ENCODE measurements at regions not wholly inside any gene's neighbourhood (a gene's known extent, or its start where the extent isn't known, plus 50 kb on each side); places are given as distances from the start of the nearest gene placed in this dataset.

DNA sequence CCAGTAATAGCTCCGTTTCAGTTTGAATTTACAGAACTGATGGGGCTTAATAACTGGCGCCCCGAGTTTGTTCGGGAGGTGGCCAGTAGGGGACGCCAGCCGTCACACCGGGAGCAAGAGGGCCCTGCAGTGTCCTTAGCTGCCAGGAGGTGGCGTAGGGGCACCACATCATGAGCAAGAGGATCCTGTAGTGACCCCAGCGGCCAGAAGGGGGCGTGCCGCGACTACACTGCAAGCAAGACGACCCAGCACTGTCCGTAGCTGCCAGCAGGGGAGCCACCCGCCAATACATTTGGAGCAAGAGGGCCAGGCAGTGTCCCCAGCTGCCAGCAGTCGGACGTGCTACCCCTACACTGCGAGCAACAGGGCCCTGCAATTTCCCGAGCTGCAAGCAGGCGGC is 663.7 kb upstream of the B3GAT1 start:
- DNase-seq (ENCODE audit: extremely low read depth, insufficient read length) = peak; percentile 60
- TF ChIP-seq, protein P1, sequence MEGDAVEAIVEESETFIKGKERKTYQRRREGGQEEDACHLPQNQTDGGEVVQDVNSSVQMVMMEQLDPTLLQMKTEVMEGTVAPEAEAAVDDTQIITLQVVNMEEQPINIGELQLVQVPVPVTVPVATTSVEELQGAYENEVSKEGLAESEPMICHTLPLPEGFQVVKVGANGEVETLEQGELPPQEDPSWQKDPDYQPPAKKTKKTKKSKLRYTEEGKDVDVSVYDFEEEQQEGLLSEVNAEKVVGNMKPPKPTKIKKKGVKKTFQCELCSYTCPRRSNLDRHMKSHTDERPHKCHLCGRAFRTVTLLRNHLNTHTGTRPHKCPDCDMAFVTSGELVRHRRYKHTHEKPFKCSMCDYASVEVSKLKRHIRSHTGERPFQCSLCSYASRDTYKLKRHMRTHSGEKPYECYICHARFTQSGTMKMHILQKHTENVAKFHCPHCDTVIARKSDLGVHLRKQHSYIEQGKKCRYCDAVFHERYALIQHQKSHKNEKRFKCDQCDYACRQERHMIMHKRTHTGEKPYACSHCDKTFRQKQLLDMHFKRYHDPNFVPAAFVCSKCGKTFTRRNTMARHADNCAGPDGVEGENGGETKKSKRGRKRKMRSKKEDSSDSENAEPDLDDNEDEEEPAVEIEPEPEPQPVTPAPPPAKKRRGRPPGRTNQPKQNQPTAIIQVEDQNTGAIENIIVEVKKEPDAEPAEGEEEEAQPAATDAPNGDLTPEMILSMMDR (IDR thresholded peaks at IDR 0.05; ENCODE audit: insufficient read depth, low read length, poor library complexity, severe bottlenecking) = peak; percentile 54
- no peaks in the 10 kb centered on the region for H3K27me3 ChIP-seq (replicated peaks; ENCODE audit: control insufficient read depth, insufficient read depth, low read length)

DNA sequence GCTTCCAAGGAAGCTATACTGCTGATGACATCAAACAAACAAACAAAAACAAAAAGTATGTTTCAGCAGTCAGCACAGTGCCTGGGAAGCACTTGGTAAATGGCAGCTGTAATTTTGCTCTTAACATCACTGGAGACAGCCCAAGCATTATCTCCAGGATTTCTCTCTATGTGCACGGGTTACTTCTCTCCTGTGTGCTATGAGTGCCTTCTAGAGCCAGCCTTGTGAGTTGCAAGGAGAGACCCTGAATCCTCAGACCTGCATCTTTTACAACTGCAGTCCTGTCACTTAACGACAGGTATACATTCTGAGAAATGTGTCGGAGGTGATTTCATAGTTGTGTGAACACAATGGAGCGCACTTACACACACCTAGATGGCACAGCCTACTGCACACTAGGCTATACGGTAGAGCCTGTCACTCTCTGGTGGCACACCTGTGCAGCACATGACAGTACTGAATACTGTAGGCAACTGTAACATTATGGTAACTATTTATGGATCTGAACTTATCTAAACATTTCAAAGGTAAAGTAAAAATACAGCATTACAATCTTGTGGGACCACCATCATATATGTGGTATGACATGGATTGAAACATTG is 662.5 kb upstream of the B3GAT1 start:
- TF ChIP-seq, protein P1 (IDR thresholded peaks at IDR 0.05; ENCODE audit: insufficient read depth, low read length, poor library complexity, severe bottlenecking) = peak; percentile 27
- H3K4me3 ChIP-seq (replicated peaks; ENCODE audit: low read depth, low read length) = no peak overlapping the region
- DNase-seq (ENCODE audit: extremely low read depth, insufficient read length) = no peak
- H3K27me3 ChIP-seq (replicated peaks; ENCODE audit: control insufficient read depth, insufficient read depth, low read length) = no peaks in the 10 kb centered on the region
- H3K36me3 ChIP-seq (ENCODE audit: control insufficient read depth, insufficient read depth, low read length) = no peaks in the 10 kb centered on the region

More for the DNA sequence above, 663.7 kb upstream of the B3GAT1 start:
- no peak overlapping the region for H3K4me3 ChIP-seq (replicated peaks; ENCODE audit: low read depth, low read length)
- no peaks in the 10 kb centered on the region for H3K36me3 ChIP-seq (ENCODE audit: control insufficient read depth, insufficient read depth, low read length)

DNA sequence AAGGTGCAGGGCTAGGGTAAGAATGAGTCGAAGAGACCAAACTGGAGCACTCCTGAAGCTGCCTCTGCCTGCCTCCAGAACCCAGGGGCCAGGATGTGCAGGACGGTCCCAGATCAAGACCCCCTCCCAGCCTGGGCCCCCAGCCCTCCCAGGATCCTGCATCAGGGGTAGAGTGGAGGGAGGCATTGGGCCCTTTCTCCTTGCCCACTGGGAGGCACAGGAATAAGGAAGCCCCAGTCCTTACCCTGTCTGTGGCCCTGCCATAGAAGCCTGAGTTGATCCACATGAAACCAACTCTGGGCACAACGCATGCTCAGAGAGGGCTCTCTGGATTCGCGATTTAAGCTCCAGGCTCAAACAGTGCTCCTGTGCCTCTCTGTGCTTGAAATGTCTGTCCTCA is 661.8 kb upstream of the B3GAT1 start:
- no peaks in the 10 kb centered on the region for H3K27me3 ChIP-seq (replicated peaks; ENCODE audit: control insufficient read depth, insufficient read depth, low read length)
- TF ChIP-seq, protein P1 (IDR thresholded peaks at IDR 0.05; ENCODE audit: insufficient read depth, low read length, poor library complexity, severe bottlenecking) = no peak
- no peak for DNase-seq (ENCODE audit: extremely low read depth, insufficient read length)
- H3K36me3 ChIP-seq (ENCODE audit: control insufficient read depth, insufficient read depth, low read length) = no peaks in the 10 kb centered on the region
- no peak overlapping the region for H3K4me3 ChIP-seq (replicated peaks; ENCODE audit: low read depth, low read length)

DNA sequence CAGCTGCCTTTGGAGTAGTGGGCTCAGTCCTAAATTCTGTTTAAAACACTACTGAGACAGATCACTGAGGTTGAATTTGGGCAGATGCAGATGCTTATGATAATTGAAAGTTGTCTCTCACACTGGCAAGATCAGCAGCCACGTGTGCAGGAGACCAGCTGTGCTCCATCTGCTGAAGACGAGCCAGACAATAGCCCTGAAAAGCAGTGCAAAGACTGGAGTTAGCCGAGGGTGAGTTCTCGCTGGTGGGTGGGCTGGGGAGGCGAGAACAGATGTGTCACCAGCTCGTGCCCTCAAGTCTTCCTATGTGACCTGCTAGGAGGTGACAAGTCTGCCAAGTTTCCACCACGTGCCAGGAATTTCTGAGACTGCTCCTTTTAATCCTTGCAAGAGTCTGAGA is 661.3 kb upstream of the B3GAT1 start:
- no peaks in the 10 kb centered on the region for H3K36me3 ChIP-seq (ENCODE audit: control insufficient read depth, insufficient read depth, low read length)
- no peaks in the 10 kb centered on the region for H3K27me3 ChIP-seq (replicated peaks; ENCODE audit: control insufficient read depth, insufficient read depth, low read length)
- DNase-seq (ENCODE audit: extremely low read depth, insufficient read length) = no peak
- H3K4me3 ChIP-seq (replicated peaks; ENCODE audit: low read depth, low read length) = no peak overlapping the region
- TF ChIP-seq, protein P1 (IDR thresholded peaks at IDR 0.05; ENCODE audit: insufficient read depth, low read length, poor library complexity, severe bottlenecking) = no peak

DNA sequence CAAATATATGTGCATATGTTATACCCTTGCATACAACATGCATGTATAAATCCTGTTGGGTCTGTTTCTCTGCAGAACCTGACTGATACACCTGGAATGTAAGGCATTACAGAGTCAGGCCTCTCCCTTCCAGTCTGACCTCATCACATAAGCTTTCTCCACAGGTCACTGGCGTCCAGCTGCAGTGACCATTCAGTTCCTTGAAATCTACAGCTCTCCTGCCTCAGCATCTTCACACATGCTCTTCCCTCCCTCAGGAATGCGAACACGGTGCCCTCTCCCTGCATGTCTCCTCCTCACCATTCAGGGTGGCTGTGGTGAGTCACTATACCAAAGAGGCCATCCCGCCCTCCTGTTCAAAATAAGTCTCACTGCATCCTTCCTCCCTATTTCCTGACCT is 657.8 kb upstream of the B3GAT1 start:
- Histone ChIP-seq H3K27me3 (replicated peaks; ENCODE audit: control insufficient read depth, insufficient read depth, low read length) (no peaks in the 10 kb centered on the region), H3K4me3 (replicated peaks; ENCODE audit: low read depth, low read length) (no peak overlapping the region), H3K36me3 (ENCODE audit: control insufficient read depth, insufficient read depth, low read length) (no peaks in the 10 kb centered on the region)
- TF ChIP-seq, protein P1 (IDR thresholded peaks at IDR 0.05; ENCODE audit: insufficient read depth, low read length, poor library complexity, severe bottlenecking) = no peak
- DNase-seq (ENCODE audit: extremely low read depth, insufficient read length) = no peak

GRCh38 chr11:135069063-135069462 is 657.0 kb upstream of the B3GAT1 start:
- H3K4me3 ChIP-seq (replicated peaks; ENCODE audit: low read depth, low read length) = no peak overlapping the region
- no peak for DNase-seq (ENCODE audit: extremely low read depth, insufficient read length)
- TF ChIP-seq, protein P1 (IDR thresholded peaks at IDR 0.05; ENCODE audit: insufficient read depth, low read length, poor library complexity, severe bottlenecking) = no peak
- no peaks in the 10 kb centered on the region for H3K27me3 ChIP-seq (replicated peaks; ENCODE audit: control insufficient read depth, insufficient read depth, low read length)
- H3K36me3 ChIP-seq (ENCODE audit: control insufficient read depth, insufficient read depth, low read length) = no peaks in the 10 kb centered on the region
